HG03025 (cell line): ENCODE measurements at regions not wholly inside any gene's neighbourhood (a gene's known extent, or its start where the extent isn't known, plus 50 kb on each side); places are given as distances from the start of the nearest gene placed in this dataset.
"Not testable (repeated sequence)": the region's sequence is repeated elsewhere in the genome, so short reads cannot be mapped to it uniquely, and the experiment has no call there.

Experiments
- ATAC-seq: cut with Tn5 transposase; IDR thresholded peaks from one replicate; pipeline ENCODE4 v1.9.1; 2021; ENCODE audit warnings: mild to moderate bottlenecking, moderate library complexity; ENCODE audit not compliant: unreplicated experiment, low FRiP score

- ATAC-seq: no peak
These were observed 574.9 kb downstream of the CCSER2 start for GRCh38 chr10:84903320-84903719.

GRCh38 chr10:84907461-84908009 is 579.1 kb downstream of the CCSER2 start:
- no peak for ATAC-seq

- ATAC-seq: no peak
These were observed 580.1 kb downstream of the CCSER2 start for GRCh38 chr10:84908491-84908890.

- no peak for ATAC-seq
These were observed 593.3 kb downstream of the CCSER2 start for GRCh38 chr10:84921701-84922100.

- ATAC-seq: no peak
These were observed 595.7 kb downstream of the CCSER2 start for GRCh38 chr10:84924131-84924530.

GRCh38 chr10:84925495-84925894 is 597.1 kb downstream of the CCSER2 start:
- ATAC-seq: no peak

- ATAC-seq: no peak
These were observed 605.0 kb downstream of the CCSER2 start for GRCh38 chr10:84933402-84933801.

GRCh38 chr10:84935772-84936171 is 607.4 kb downstream of the CCSER2 start:
- no peak for ATAC-seq

GRCh38 chr10:84938117-84938905 is 609.9 kb downstream of the CCSER2 start:
- ATAC-seq: no peak

GRCh38 chr10:84943541-84943940 is 615.2 kb downstream of the CCSER2 start:
- no peak for ATAC-seq

GRCh38 chr10:84944187-84944586 is 615.8 kb downstream of the CCSER2 start:
- ATAC-seq: no peak

- ATAC-seq: no peak
These were observed 617.4 kb downstream of the CCSER2 start for GRCh38 chr10:84945791-84946190.

- ATAC-seq: no peak
These were observed 618.5 kb downstream of the CCSER2 start for GRCh38 chr10:84946904-84947303.

GRCh38 chr10:84948644-84949043 is 620.3 kb downstream of the CCSER2 start:
- ATAC-seq: no peak

- no peak for ATAC-seq
These were observed 623.2 kb downstream of the CCSER2 start for GRCh38 chr10:84951616-84952015.

GRCh38 chr10:84957427-84957826 is 629.0 kb downstream of the CCSER2 start:
- no peak for ATAC-seq

GRCh38 chr10:84965468-84965867 is 637.1 kb downstream of the CCSER2 start:
- no peak for ATAC-seq

GRCh38 chr10:84966708-84967441 is 638.5 kb downstream of the CCSER2 start:
- ATAC-seq: no peak

GRCh38 chr10:84969297-84969696 is 640.9 kb downstream of the CCSER2 start:
- not testable (repeated sequence) for ATAC-seq

- no peak for ATAC-seq
These were observed 658.6 kb downstream of the CCSER2 start for GRCh38 chr10:84987039-84987438.

- ATAC-seq: no peak
These were observed 659.6 kb downstream of the CCSER2 start for GRCh38 chr10:84988011-84988410.

- ATAC-seq: no peak
These were observed 662.3 kb downstream of the CCSER2 start for GRCh38 chr10:84990713-84991112.
